HepG2 (cell line): ENCODE measurements at regions not wholly inside any gene's neighbourhood (a gene's known extent, or its start where the extent isn't known, plus 50 kb on each side); places are given as distances from the start of the nearest gene placed in this dataset.

Experiments used
- ATAC-seq: fragments of 200-7000 bp; cut with Tn5 transposase; 3 replicates; pipeline ENCODE4 v1.9.1; 2020; ENCODE audit warnings: mild to moderate bottlenecking, moderate library complexity
- BruUV-seq: library from RNA; stranded (reverse); fragments of 400-500 nt; replicated peaks from 2 replicates; lab custom pipeline; 2021; lab: Mats Ljungman, UMichigan
- CTCF ChIA-PET: fragments of 300-600 bp; formaldehyde crosslinking; extraction: SDS; loops from one replicate; lab custom pipeline; 2021; ENCODE audit warnings: low total read pairs, inconsistent platforms, low intra/inter-chr PET ratio; lab: Yijun Ruan, JAX
- POLR2A ChIA-PET: fragments of 350-600 bp; sonication (Branson Sonifier 250); formaldehyde crosslinking; loops from one replicate; lab custom pipeline; 2020; ENCODE audit warnings: antibody characterized with exemption, inconsistent platforms; lab: Yijun Ruan, JAX
- DNase-seq: peaks from one replicate; pipeline ENCODE4 v3.0.0-alpha.2; 2015; ENCODE audit warnings: low spot score
- FAIRE-seq: peaks from 3 replicates; lab custom pipeline; 2011; peaks lifted over from hg19 to GRCh38; lab: Jason Lieb, UNC
- H2AFZ ChIP-seq: one replicate; pipeline ENCODE4 v1.6.1; 2011; ENCODE audit warnings: low read length, inconsistent platforms
- H3K27ac ChIP-seq: fragments of 300-600 bp; 3 replicates; pipeline ENCODE4 v1.8.0; 2011; ENCODE audit warnings: mixed run types, mild to moderate bottlenecking, mixed read lengths, low read length, inconsistent platforms; ENCODE audit not compliant: insufficient read depth; ENCODE audit errors: extremely low read length
- H3K27me3 ChIP-seq, 2 experiments: fragments of 200-600 bp in 1 of 2; 2 replicates in 1 of 2; 3 replicates in 1 of 2; pipeline versions ENCODE4 v1.6.0 to v1.8.0; 2011; ENCODE audit warnings: low read length in 2 of 2, mild to moderate bottlenecking in 2 of 2, moderate library complexity in 2 of 2, inconsistent platforms in 1 of 2; ENCODE audit not compliant: insufficient read depth in 2 of 2, control insufficient read depth in 1 of 2
- H3K36me3 ChIP-seq, 2 experiments: fragments of 200-600 bp in 1 of 2; replicated peaks in 1 of 2; 2 replicates in 1 of 2; 3 replicates in 1 of 2; pipeline versions ENCODE4 v1.5.1 to v1.8.0; 2011; ENCODE audit warnings: low read length in 2 of 2, inconsistent platforms in 1 of 2; ENCODE audit not compliant: insufficient read depth in 2 of 2, control insufficient read depth in 1 of 2
- H3K4me1 ChIP-seq: 2 replicates; pipeline ENCODE4 v1.5.1; 2012; ENCODE audit warnings: low read length, inconsistent platforms; ENCODE audit not compliant: insufficient read depth
- H3K4me2 ChIP-seq: 2 replicates; pipeline ENCODE4 v1.6.0; 2011; ENCODE audit warnings: low read depth, low read length, inconsistent platforms
- H3K4me3 ChIP-seq, 3 experiments: fragments of 200-600 bp in 1 of 3; sonication (generic), shearing (Covaris generic) in 1 of 3; replicated peaks in 1 of 3; 2 replicates each; pipeline ENCODE4 v1.5.1; 2011 to 2016; ENCODE audit warnings: low read length in 3 of 3, inconsistent platforms in 2 of 3, low read depth in 2 of 3, mild to moderate bottlenecking in 2 of 3, control low read depth in 1 of 3, mixed read lengths in 1 of 3; ENCODE audit not compliant: insufficient read depth in 1 of 3
- H3K79me2 ChIP-seq: one replicate; pipeline ENCODE4 v1.6.1; 2011; ENCODE audit warnings: low read length, inconsistent platforms; ENCODE audit not compliant: insufficient read depth
- H3K9ac ChIP-seq: 2 replicates; pipeline ENCODE4 v1.6.0; 2011; ENCODE audit warnings: mild to moderate bottlenecking, low read depth, low read length, inconsistent platforms; ENCODE audit not compliant: insufficient read depth
- H3K9me3 ChIP-seq: 2 replicates; pipeline ENCODE4 v1.5.1; 2012; ENCODE audit warnings: mild to moderate bottlenecking, low read length
- H4K20me1 ChIP-seq: 2 replicates; pipeline ENCODE4 v1.6.0; 2011; ENCODE audit warnings: inconsistent platforms, mild to moderate bottlenecking, low read length, moderate library complexity; ENCODE audit not compliant: insufficient read depth
- ATF7 ChIP-seq, 2 experiments: fragments of 450-650 bp in 1 of 2; sonication (generic) in 1 of 2; formaldehyde crosslinking in 1 of 2; IDR thresholded peaks; 2 replicates each; pipeline versions ENCODE4 v1.4.0 to v1.6.1; 2016 to 2020; ENCODE audit warnings: antibody characterized with exemption in 1 of 2, mild to moderate bottlenecking in 1 of 2, missing genetic modification reagents in 1 of 2
- CAMTA2 ChIP-seq: sonication (generic); formaldehyde crosslinking; IDR thresholded peaks from 2 replicates; pipeline ENCODE4 v1.4.0; 2020; ENCODE audit warnings: mild to moderate bottlenecking, missing genetic modification reagents, borderline replicate concordance
- CBX5 ChIP-seq: sonication (generic); formaldehyde crosslinking; IDR thresholded peaks from 2 replicates; pipeline ENCODE4 v1.4.0; 2020; ENCODE audit warnings: missing genetic modification reagents, borderline replicate concordance
- IKZF4 ChIP-seq: sonication (generic); formaldehyde crosslinking; IDR thresholded peaks from 2 replicates; pipeline ENCODE4 v1.5.1; 2020; ENCODE audit warnings: borderline replicate concordance, mild to moderate bottlenecking, low read depth, missing genetic modification reagents; ENCODE audit errors: not compliant biosample characterization
- PRMT3 ChIP-seq: sonication (generic); formaldehyde crosslinking; IDR thresholded peaks from 2 replicates; pipeline ENCODE4 v1.8.1; 2022; ENCODE audit warnings: low read depth, mild to moderate bottlenecking, moderate library complexity, missing genetic modification reagents, borderline replicate concordance
- ZBTB43 ChIP-seq: sonication (generic); formaldehyde crosslinking; conservative IDR thresholded peaks from 2 replicates; pipeline ENCODE4 v1.4.0; 2020; ENCODE audit warnings: missing genetic modification reagents
- ZNF234 ChIP-seq: sonication (generic); formaldehyde crosslinking; conservative IDR thresholded peaks from 2 replicates; pipeline ENCODE4 v1.5.1; 2020; ENCODE audit warnings: mild to moderate bottlenecking, missing genetic modification reagents
- ZNF253 ChIP-seq: sonication (generic); formaldehyde crosslinking; IDR thresholded peaks from 2 replicates; pipeline ENCODE4 v1.8.0; 2022; ENCODE audit warnings: mild to moderate bottlenecking, missing genetic modification reagents, borderline replicate concordance
- ZNF343 ChIP-seq: sonication (generic); formaldehyde crosslinking; IDR thresholded peaks from 2 replicates; pipeline ENCODE4 v1.4.0; 2020; ENCODE audit warnings: mild to moderate bottlenecking, missing genetic modification reagents
- ZNF44 ChIP-seq: sonication (generic); formaldehyde crosslinking; IDR thresholded peaks from 2 replicates; pipeline ENCODE4 v1.5.1; 2020; ENCODE audit warnings: mild to moderate bottlenecking, missing genetic modification reagents
- ZNF564 ChIP-seq: sonication (generic); formaldehyde crosslinking; IDR thresholded peaks from 2 replicates; pipeline ENCODE4 v1.8.1; 2023; ENCODE audit warnings: mild to moderate bottlenecking, missing genetic modification reagents
- ZNF672 ChIP-seq: sonication (generic); formaldehyde crosslinking; IDR thresholded peaks from 2 replicates; pipeline ENCODE4 v1.8.1; 2022; ENCODE audit warnings: missing genetic modification reagents
- WGBS: methylation state at CpG from one replicate; pipeline ENCODE4 v1.1.6; 2017; ENCODE audit warnings: low lambda C conversion rate; 5-methylcytosine and 5-hydroxymethylcytosine counted together
- in situ Hi-C: cut with HindIII; loops from 2 replicates; pipeline ENCODE4 v1.10.0; 2017; ENCODE audit warnings: low pct_unique_long_range_greater_than_20kb; ENCODE audit not compliant: extremely low pct_ligation_motif_present
- intact Hi-C: fragments of 100-400 bp; cut with micrococcal nuclease; formaldehyde crosslinking; loops from one replicate; pipeline ENCODE4 v1.10.0; 2022; ENCODE audit not compliant: unreplicated experiment

GRCh38 chr5:106489004-106489403, 1181.7 kb downstream of the EFNA5 start:
- ATAC-seq (no peak), FAIRE-seq (no peak), DNase-seq (no peak)
- no peaks in the 10 kb centered on the region for H3K9me3 ChIP-seq
- no peaks in the 10 kb centered on the region for H4K20me1 ChIP-seq
- no peaks in the 10 kb centered on the region for H3K79me2 ChIP-seq
- no peaks in the 10 kb centered on the region for H3K27me3 ChIP-seq
- no peak overlapping the region for H3K4me3 ChIP-seq
- CTCF ChIA-PET = no interaction called here
- 0% methylated on average over 3 of the region's 3 CpGs for WGBS
- no TSS peak for BruUV-seq
- no peak overlapping the region for H2AFZ ChIP-seq
- POLR2A ChIA-PET = no interaction called here
- intact Hi-C loops = no loop called here
- in situ Hi-C loops = no loop called here
- no peak overlapping the region for H3K27ac ChIP-seq
- H3K4me1 ChIP-seq = no peaks in the 10 kb centered on the region
- H3K4me2 ChIP-seq = no peak overlapping the region
- no peaks in the 10 kb centered on the region for H3K36me3 ChIP-seq
- TF ChIP-seq IKZF4 (no peak), ATF7 (IDR thresholded peaks at IDR 0.05) (no peak), ATF7 (CRISPR knock-in tag; IDR thresholded peaks at IDR 0.05) (no peak), CBX5 (CRISPR knock-in tag) (no peak), PRMT3 (CRISPR knock-in tag) (no peak), ZNF343 (CRISPR knock-in tag) (no peak), ZBTB43 (no peak), CAMTA2 (CRISPR knock-in tag) (no peak), ZNF253 (CRISPR knock-in tag) (no peak), ZNF564 (CRISPR knock-in tag) (no peak), ZNF234 (CRISPR knock-in tag) (no peak), ZNF44 (CRISPR knock-in tag) (no peak), ZNF672 (no peak)
- H3K9ac ChIP-seq = no peak overlapping the region
